GM23338 (cell line): ENCODE measurements at regions not wholly inside any gene's neighbourhood (a gene's known extent, or its start where the extent isn't known, plus 50 kb on each side); places are given as distances from the start of the nearest gene placed in this dataset.

Source experiments
- ATAC-seq: fragments of 200-7000 bp; cut with Tn5 transposase; 3 replicates; pipeline ENCODE4 v1.9.1; 2020
- DNase-seq: peaks from one replicate; pipeline ENCODE4 v3.0.0-alpha.2; 2015; ENCODE audit warnings: low spot score
- H2AFZ ChIP-seq: fragments of 200-600 bp; sonication (generic); 2 replicates; pipeline ENCODE4 v1.8.0; 2016; ENCODE audit warnings: antibody characterized with exemption, mild to moderate bottlenecking, moderate library complexity
- H3F3A ChIP-seq: fragments of 200-600 bp; sonication (generic); replicated peaks from 2 replicates; pipeline ENCODE4 v1.8.0; 2017; ENCODE audit warnings: antibody characterized with exemption, mixed run types, low read depth
- H3K27ac ChIP-seq: fragments of 200-600 bp; sonication (generic); 2 replicates; pipeline ENCODE4 v1.6.1; 2016; ENCODE audit warnings: low read depth
- H3K27me3 ChIP-seq: fragments of 200-600 bp; sonication (generic); 2 replicates; pipeline ENCODE4 v1.8.0; 2016; ENCODE audit warnings: mild to moderate bottlenecking, mixed run types, moderate library complexity; ENCODE audit not compliant: insufficient read depth
- H3K36me3 ChIP-seq: fragments of 200-600 bp; sonication (generic); 2 replicates; pipeline ENCODE4 v1.8.0; 2016; ENCODE audit warnings: mild to moderate bottlenecking; ENCODE audit not compliant: insufficient read depth
- H3K4me1 ChIP-seq: fragments of 200-600 bp; sonication (generic); 2 replicates; pipeline ENCODE4 v1.8.0; 2016; ENCODE audit warnings: mild to moderate bottlenecking, moderate library complexity; ENCODE audit not compliant: insufficient read depth
- H3K4me2 ChIP-seq: fragments of 200-600 bp; sonication (generic); 2 replicates; pipeline ENCODE4 v1.7.1; 2017; ENCODE audit warnings: mixed run types
- H3K4me3 ChIP-seq: fragments of 200-600 bp; sonication (generic); 2 replicates; pipeline ENCODE4 v1.6.1; 2016; ENCODE audit warnings: mixed run types
- H3K79me2 ChIP-seq: fragments of 200-600 bp; sonication (generic); replicated peaks from 2 replicates; pipeline ENCODE4 v1.8.0; 2017; ENCODE audit warnings: mild to moderate bottlenecking; ENCODE audit not compliant: insufficient read depth
- H3K9me2 ChIP-seq: fragments of 200-600 bp; sonication (generic); 2 replicates; pipeline ENCODE4 v1.8.0; 2017; ENCODE audit not compliant: insufficient read depth
- H4K20me1 ChIP-seq: fragments of 200-600 bp; sonication (generic); replicated peaks from 2 replicates; pipeline ENCODE4 v1.8.0; 2017; ENCODE audit warnings: mild to moderate bottlenecking; ENCODE audit not compliant: insufficient read depth
- H3K27ac Mint-ChIP-seq: 2 replicates; pipeline ENCODE4 v1.8.0; 2020; ENCODE audit warnings: inconsistent platforms, mild to moderate bottlenecking, moderate library complexity, mixed read lengths
- H3K27me3 Mint-ChIP-seq: 3 replicates; pipeline ENCODE4 v1.8.0; 2022; ENCODE audit warnings: low read depth, mild to moderate bottlenecking, moderate library complexity, mixed read lengths, inconsistent platforms; ENCODE audit not compliant: insufficient read depth, poor library complexity
- H3K36me3 Mint-ChIP-seq: 3 replicates; pipeline ENCODE4 v1.8.0; 2021; ENCODE audit warnings: low read depth, mild to moderate bottlenecking, inconsistent platforms, moderate library complexity, mixed read lengths
- H3K4me1 Mint-ChIP-seq: 3 replicates; pipeline ENCODE4 v1.8.0; 2020; ENCODE audit warnings: mild to moderate bottlenecking, inconsistent platforms, mixed read lengths
- H3K4me3 Mint-ChIP-seq: 3 replicates; pipeline ENCODE4 v1.8.0; 2021; ENCODE audit warnings: moderate library complexity, mild to moderate bottlenecking, inconsistent platforms, mixed read lengths
- H3K9me3 Mint-ChIP-seq: 3 replicates; pipeline ENCODE4 v1.8.0; 2020; ENCODE audit warnings: moderate library complexity, mild to moderate bottlenecking, inconsistent platforms, mixed read lengths
- CREB1 ChIP-seq: fragments of 250-450 bp; sonication (Bioruptor Pico); IDR thresholded peaks from 2 replicates; pipeline ENCODE4 v1.5.0; 2020; ENCODE audit warnings: low read depth, mild to moderate bottlenecking, moderate library complexity
- EZH2 ChIP-seq: fragments of 200-600 bp; sonication (generic); IDR thresholded peaks from one replicate; pipeline ENCODE4 v1.8.0; 2017; ENCODE audit warnings: antibody characterized with exemption, mild to moderate bottlenecking, low read depth; ENCODE audit not compliant: unreplicated experiment
- EZH2phosphoT487 ChIP-seq: fragments of 200-600 bp; sonication (generic); IDR thresholded peaks from one replicate; pipeline ENCODE4 v1.8.1; 2018; ENCODE audit warnings: antibody characterized with exemption; ENCODE audit not compliant: unreplicated experiment
- JUNB ChIP-seq: IDR thresholded peaks from one replicate; pipeline ENCODE4 v1.6.1; 2016; ENCODE audit warnings: antibody characterized with exemption; ENCODE audit not compliant: unreplicated experiment
- NANOG ChIP-seq: IDR thresholded peaks from 2 replicates; pipeline ENCODE4 v1.6.1; 2016; ENCODE audit warnings: antibody characterized with exemption, borderline replicate concordance
- POLR2AphosphoS5 ChIP-seq: IDR thresholded peaks from 2 replicates; pipeline ENCODE4 v1.6.1; 2016; ENCODE audit warnings: antibody characterized with exemption, low read depth
- REST ChIP-seq: IDR thresholded peaks from one replicate; pipeline ENCODE4 v1.6.1; 2018; ENCODE audit warnings: antibody characterized with exemption; ENCODE audit not compliant: unreplicated experiment
- STAT1 ChIP-seq: IDR thresholded peaks from one replicate; pipeline ENCODE4 v1.6.1; 2016; ENCODE audit warnings: antibody characterized with exemption; ENCODE audit not compliant: unreplicated experiment
- ZNF114 ChIP-seq: fragments of 250-450 bp; sonication (Bioruptor Pico); IDR thresholded peaks from 2 replicates; pipeline ENCODE4 v1.5.0; 2020; ENCODE audit warnings: mild to moderate bottlenecking, moderate library complexity
- ZNF331 ChIP-seq: fragments of 250-450 bp; sonication (Bioruptor Pico); IDR thresholded peaks from 2 replicates; pipeline ENCODE4 v1.5.0; 2020; ENCODE audit warnings: low read depth, mild to moderate bottlenecking, moderate library complexity
- ZNF462 ChIP-seq: fragments of 250-450 bp; sonication (Bioruptor Pico); IDR thresholded peaks from 2 replicates; pipeline ENCODE4 v1.5.0; 2020; ENCODE audit warnings: mild to moderate bottlenecking, moderate library complexity
- TF ChIP-seq, protein P1 (sequence below): IDR thresholded peaks from 2 replicates; pipeline ENCODE4 v1.6.1; 2016; ENCODE audit warnings: antibody characterized with exemption
- TF ChIP-seq, protein P2 (sequence below), 2 experiments: fragments of 200-600 bp in 1 of 2; sonication (generic) in 1 of 2; conservative IDR thresholded peaks; 2 replicates each; pipeline versions ENCODE4 v1.5.1 to v1.6.1; 2016 to 2017; ENCODE audit warnings: antibody characterized with exemption in 2 of 2, low read depth in 2 of 2, mild to moderate bottlenecking in 2 of 2, moderate library complexity in 1 of 2

DNA sequence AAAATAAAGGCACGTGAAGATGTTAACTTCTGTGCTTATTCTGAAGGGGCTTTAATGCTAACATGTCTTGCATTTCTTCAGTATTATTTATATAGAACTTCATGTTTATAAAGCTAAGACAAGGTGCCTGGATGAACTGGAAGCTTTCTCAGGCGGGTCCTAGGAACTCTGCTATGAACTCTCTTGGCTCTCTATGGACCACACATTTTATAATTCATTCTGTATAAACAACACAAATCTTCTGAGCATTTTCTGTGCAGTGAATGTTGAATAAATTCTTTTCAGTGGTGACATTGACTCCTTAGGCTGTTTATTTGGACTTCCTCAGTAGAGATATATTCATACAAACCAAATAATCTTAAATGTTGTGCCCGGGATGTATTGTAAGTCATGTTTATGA, 79.6 kb downstream of the TRIL start:
- H3K4me3 ChIP-seq, result no peak overlapping the region
- H3K9me3 Mint-ChIP-seq, result no peaks in the 10 kb centered on the region
- peaks cover 5% of the 10 kb centered on the region for H3K27me3 Mint-ChIP-seq
- H2AFZ ChIP-seq, result no peak overlapping the region
- no peaks in the 10 kb centered on the region for H3K27me3 ChIP-seq
- DNase-seq (no peak), ATAC-seq (no peak)
- no peaks in the 10 kb centered on the region for H3K79me2 ChIP-seq
- no peaks in the 10 kb centered on the region for H4K20me1 ChIP-seq
- H3K27ac ChIP-seq, result no peak overlapping the region
- H3K4me2 ChIP-seq, result no peak overlapping the region
- no peaks in the 10 kb centered on the region for H3K9me2 ChIP-seq
- H3K36me3 Mint-ChIP-seq, result no peaks in the 10 kb centered on the region
- no peak overlapping the region for H3K27ac Mint-ChIP-seq
- no peak overlapping the region for H3K4me3 Mint-ChIP-seq
- H3K4me1 Mint-ChIP-seq, result peaks cover 8% of the 10 kb centered on the region
- no peaks in the 10 kb centered on the region for H3K36me3 ChIP-seq
- peaks cover 7% of the 10 kb centered on the region; the same call in 1 of the 2 replicates for H3K4me1 ChIP-seq
- TF ChIP-seq JUNB (no peak), POLR2AphosphoS5 (no peak), EZH2 (no peak), CREB1 (CRISPR knock-in tag) (no peak), REST (no peak), ZNF462 (CRISPR knock-in tag) (no peak), EZH2phosphoT487 (no peak), ZNF114 (CRISPR knock-in tag) (no peak), ZNF331 (no peak), NANOG (no peak), STAT1 (no peak)
- TF ChIP-seq, protein P1, sequence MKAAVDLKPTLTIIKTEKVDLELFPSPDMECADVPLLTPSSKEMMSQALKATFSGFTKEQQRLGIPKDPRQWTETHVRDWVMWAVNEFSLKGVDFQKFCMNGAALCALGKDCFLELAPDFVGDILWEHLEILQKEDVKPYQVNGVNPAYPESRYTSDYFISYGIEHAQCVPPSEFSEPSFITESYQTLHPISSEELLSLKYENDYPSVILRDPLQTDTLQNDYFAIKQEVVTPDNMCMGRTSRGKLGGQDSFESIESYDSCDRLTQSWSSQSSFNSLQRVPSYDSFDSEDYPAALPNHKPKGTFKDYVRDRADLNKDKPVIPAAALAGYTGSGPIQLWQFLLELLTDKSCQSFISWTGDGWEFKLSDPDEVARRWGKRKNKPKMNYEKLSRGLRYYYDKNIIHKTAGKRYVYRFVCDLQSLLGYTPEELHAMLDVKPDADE, result no peak
- TF ChIP-seq, protein P2, sequence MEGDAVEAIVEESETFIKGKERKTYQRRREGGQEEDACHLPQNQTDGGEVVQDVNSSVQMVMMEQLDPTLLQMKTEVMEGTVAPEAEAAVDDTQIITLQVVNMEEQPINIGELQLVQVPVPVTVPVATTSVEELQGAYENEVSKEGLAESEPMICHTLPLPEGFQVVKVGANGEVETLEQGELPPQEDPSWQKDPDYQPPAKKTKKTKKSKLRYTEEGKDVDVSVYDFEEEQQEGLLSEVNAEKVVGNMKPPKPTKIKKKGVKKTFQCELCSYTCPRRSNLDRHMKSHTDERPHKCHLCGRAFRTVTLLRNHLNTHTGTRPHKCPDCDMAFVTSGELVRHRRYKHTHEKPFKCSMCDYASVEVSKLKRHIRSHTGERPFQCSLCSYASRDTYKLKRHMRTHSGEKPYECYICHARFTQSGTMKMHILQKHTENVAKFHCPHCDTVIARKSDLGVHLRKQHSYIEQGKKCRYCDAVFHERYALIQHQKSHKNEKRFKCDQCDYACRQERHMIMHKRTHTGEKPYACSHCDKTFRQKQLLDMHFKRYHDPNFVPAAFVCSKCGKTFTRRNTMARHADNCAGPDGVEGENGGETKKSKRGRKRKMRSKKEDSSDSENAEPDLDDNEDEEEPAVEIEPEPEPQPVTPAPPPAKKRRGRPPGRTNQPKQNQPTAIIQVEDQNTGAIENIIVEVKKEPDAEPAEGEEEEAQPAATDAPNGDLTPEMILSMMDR (conservative IDR thresholded peaks at IDR 0.05; ENCODE audit: low read depth in 2 of 2), result no peak
- no peaks in the 10 kb centered on the region for H3F3A ChIP-seq
